Neural progenitor cell (in vitro differentiated cells): ENCODE measurements at regions not wholly inside any gene's neighbourhood (a gene's known extent, or its start where the extent isn't known, plus 50 kb on each side); places are given as distances from the start of the nearest gene placed in this dataset.

ENCODE experiments used
- EZH2phosphoT487 ChIP-seq: fragments of 200-600 bp; sonication (generic); IDR thresholded peaks from 2 replicates; pipeline ENCODE4 v1.6.1; 2017; ENCODE audit warnings: antibody characterized with exemption
- TF ChIP-seq, protein P1 (sequence below): fragments of 200-600 bp; sonication (generic); IDR thresholded peaks from 2 replicates; pipeline ENCODE4 v1.5.1; 2017; ENCODE audit warnings: antibody characterized with exemption, mild to moderate bottlenecking

- TF ChIP-seq, protein P1, sequence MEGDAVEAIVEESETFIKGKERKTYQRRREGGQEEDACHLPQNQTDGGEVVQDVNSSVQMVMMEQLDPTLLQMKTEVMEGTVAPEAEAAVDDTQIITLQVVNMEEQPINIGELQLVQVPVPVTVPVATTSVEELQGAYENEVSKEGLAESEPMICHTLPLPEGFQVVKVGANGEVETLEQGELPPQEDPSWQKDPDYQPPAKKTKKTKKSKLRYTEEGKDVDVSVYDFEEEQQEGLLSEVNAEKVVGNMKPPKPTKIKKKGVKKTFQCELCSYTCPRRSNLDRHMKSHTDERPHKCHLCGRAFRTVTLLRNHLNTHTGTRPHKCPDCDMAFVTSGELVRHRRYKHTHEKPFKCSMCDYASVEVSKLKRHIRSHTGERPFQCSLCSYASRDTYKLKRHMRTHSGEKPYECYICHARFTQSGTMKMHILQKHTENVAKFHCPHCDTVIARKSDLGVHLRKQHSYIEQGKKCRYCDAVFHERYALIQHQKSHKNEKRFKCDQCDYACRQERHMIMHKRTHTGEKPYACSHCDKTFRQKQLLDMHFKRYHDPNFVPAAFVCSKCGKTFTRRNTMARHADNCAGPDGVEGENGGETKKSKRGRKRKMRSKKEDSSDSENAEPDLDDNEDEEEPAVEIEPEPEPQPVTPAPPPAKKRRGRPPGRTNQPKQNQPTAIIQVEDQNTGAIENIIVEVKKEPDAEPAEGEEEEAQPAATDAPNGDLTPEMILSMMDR: no peak
- no peak for TF ChIP-seq EZH2phosphoT487
These were observed 268.9 kb downstream of the IGSF11 start for GRCh38 chr3:118765636-118766305.
